NCI-H2227 (cell line): ENCODE measurements at regions not wholly inside any gene's neighbourhood (a gene's known extent, or its start where the extent isn't known, plus 50 kb on each side); places are given as distances from the start of the nearest gene placed in this dataset.

Experiments
- DNase-seq: peaks from one replicate; lab custom pipeline; 2025; ENCODE audit not compliant: unreplicated experiment; lab: John Stamatoyannopoulos, UW

DNA sequence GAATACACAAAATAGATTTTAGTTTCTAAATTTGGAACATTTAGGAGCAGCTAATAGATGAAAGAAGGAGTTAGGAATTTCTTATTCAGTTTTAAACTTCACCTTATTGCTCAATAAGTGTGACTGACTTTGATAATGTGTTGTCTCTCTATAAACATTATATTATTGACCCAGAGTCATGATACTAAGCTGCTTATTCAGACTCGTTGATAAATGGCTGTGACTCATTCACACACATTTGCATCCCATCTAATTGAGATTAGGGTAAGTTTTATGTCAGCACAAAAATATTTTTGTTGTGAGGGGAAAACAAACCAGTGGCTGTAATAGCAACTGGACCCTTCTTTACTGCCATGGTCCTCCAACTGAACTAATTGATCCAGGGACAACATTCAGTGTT is 137.6 kb downstream of the GOLIM4 start:
- no peak for DNase-seq

DNA sequence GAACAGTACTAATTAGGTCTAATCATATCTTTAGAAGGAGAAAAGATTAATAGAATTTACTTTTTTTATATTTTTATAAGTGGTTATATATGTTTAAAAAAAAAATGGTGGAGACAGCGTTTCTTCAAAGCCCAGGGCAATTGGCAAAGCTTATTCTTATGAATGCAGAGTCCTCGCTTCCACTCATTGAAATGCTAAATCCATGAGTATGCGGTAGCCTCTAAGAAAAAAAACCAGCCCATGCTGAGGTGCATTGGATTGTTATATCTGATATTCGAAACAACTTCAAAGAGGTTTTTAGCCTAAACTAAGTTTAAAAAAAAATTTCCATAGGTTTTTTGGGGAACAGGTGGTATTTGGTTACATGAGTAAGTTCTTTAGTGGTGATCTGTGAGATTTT is 142.8 kb downstream of the GOLIM4 start:
- no peak for DNase-seq

DNA sequence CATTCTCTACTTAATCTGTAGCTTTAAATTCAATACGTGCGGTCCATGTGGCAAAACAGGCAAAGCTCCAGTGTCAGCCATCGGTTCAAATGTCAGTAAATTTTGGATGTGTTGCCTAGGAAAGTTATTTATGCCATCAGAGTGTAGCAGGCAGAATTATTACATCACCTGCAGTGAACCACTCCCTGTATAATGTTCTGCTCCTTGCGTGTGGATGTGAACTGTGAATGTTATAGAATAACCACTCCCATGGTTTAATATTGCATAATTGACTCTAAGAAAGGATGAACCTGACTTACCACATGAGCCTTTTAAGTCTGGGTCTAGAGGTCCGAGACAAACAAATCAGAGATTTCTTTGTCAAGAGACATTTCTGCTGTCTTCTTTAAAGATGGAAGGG is 145.5 kb downstream of the GOLIM4 start:
- DNase-seq = no peak

DNA sequence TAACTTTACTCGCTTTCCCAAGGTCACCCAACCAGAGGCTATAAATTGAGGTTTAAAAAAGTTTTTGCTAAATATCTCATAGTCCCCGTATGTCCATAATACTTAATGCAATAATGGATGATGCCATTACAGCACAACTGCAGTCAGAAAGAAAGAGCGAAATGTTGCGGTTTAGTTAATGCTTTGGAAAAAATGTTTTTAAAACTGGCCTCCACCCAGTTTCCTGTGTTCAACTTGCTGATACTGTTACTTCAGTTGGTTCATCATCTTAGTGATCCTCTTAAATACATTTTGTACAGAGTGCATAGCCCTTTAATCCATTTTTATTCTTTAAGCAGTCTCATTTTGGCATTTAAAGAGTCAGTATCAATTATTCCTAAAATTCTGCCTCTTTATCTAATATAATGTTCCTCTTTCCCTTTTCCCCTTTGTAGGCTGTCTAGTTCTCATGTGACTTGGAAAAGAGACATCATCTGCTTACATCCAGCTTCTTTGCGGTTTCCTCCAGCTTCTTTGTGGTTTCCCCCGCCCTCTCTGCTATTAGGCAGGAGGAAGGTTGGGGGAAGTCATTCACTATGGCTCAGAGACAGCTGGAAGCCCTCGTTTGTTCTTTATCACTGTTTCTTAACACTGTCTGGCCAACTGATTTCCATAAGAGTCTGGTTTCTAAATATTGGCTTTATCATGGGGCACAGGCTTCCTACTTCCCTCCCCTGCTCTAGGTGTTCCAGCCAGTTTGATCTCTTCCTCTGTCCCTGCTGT is 154.3 kb downstream of the GOLIM4 start:
- DNase-seq = no peak

DNA sequence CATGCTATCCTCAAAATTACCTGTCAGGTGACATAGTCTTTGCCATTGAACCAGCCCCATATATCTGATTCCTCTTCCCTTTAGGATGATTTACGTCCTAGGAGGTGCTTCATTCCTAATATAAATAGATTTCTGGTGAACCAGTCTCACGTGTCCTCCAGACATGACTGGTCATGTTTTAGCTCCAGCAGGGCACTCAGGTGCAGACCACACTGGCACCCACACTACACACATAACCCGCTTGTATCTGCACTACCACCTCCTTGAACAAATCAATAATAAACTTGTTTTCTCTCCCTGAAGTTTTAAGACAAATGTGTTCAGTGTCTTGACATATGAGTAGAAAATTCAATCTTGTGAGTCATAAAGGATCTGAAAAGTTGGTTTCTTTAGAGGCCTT is 155.5 kb downstream of the GOLIM4 start:
- DNase-seq = no peak

DNA sequence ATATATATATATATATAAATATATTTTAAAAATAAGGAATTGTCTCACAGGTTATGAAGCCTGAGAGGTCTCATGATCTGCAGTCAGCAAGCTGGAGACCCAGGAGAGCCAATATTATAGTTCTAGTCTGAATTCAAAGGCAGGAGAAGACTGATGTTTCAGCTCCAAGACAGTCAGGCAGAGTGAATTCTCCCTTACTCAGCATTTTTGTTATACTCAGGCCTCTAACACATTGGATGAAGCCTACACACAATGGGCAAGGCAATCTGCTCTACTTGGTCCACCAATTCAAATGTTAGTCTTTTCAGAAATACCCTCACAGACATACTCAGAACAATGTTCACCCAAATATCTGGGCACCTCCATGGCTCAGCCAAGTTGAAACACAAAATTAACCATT is 157.2 kb downstream of the GOLIM4 start:
- DNase-seq = no peak

DNA sequence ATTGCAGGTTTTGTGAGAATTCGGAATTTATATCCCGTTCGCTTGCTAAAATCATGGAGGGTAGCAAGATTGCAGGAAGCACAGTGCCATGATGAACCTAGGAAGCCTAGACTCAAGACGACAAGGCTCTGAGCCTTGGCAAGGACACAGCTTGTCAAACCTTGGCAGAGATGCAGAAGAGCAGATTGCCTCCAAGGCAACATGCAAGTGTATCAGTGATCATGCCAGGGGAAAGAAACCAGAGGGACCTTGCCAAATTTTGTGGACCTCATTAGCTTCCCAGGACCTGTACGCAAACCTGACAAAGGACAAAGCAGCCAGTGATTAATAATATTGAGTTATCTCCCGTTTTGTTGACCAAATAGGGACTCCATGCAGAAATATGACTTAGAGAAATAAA is 159.7 kb downstream of the GOLIM4 start:
- DNase-seq = no peak

DNA sequence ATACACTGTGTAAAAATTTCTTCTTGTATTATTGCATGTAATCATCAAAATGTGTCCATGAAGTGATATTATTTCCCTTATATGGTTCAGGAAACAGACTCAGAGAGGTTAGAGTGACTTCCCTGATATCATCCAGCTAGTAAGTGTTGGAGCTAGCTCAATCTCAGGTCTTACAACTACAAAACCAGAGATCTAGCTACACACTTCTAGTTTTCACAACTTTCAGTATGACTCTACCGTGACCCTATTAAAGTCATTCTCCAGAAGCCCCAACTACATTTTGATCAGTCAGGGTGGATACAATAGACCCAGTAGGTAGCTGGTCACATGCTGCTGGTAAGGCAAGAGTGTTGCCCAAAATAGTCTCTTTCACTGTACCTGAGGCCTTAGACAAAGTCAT is 165.3 kb downstream of the GOLIM4 start:
- no peak for DNase-seq

DNA sequence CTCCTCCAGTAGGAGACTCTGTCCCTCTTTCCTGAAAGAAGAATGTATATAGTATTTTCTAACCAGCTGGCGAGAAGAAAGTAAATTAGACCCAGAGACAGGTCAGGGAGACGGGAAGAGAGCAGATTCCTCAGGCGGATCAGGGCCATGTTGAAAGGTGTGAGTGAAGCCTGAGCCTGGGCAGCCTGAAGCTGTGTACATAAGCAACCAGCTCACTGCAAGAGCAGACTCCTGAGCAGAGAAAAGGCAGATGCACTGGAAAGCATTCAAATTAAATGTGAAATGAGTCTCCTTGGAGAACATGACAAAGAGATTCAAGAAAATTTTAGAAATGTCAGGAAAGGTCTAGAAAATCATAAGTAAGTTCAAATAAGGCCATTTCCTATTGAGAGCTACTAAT is 165.8 kb downstream of the GOLIM4 start:
- no peak for DNase-seq

DNA sequence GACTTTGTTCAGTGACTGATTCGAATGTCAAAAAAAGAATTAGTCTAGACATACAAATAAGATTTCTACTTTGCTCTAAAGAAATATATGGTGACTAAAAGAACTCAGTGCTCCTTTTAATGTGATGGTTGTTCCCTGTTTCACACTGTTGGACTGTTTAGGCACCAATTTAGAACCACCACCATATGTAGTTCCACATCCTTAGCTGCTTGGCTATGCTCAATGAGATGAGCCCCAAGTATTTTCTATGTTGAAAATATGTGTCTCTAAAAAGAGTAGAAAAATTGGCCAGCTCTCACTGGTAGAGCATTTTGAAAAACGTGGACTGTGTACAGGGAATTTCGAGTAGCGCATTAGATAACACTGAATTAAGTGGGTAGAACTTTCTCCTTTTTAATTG is 167.3 kb downstream of the GOLIM4 start:
- DNase-seq = no peak

DNA sequence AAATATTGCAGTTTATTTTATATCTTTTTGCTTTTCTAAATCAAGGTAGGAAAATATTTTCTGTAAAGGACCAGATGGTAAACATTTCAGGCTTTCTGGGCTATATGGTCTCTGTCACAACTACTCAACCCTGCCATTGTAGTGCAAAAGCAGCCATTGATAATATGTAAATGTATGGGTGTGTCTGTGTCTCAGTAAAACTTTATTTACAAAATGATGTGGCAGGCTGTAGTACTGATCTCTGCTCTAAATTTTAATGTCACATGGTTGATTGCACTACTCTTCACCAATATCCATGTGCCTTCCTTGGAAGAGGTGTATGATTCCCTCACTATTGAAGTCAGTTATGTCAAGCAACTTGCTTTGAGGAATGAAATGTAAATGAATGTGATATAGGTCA is 175.0 kb downstream of the GOLIM4 start:
- no peak for DNase-seq

DNA sequence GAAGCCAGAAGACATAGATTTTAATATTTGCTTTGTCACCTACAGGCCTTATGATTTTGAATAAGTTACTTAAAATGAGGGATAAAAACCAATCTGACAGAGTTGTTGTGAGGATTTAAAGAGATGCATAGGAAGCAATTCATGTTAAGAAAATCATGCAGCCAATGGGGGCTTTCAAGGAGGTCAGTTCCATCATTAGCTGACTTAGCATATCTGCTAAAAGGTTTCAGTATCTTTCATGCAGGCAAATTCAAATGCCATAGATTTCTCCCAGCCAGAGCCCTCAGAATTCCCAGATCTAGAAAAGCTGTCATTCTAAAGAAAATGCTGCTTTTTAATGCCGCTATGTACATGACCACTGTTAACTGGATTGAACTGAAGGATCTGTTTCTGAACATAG is 176.1 kb downstream of the GOLIM4 start:
- DNase-seq = no peak

DNA sequence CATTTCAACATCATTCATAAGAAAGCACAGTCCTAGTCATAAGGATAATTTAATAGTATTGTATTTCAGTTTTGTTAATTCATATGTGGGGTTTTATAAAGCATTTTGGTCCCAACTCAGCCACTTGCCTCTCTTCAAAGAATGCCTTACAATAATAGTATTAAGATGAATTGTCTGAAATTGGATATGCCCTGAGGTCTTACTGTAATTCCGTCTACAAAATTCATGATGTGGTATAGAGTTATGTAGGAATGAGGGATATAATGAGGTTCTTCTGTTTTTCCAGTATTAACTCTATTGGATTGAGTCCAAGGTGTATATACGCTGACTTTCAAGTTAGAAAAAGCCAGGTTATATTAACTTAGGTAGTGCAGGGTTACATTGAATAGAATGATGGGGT is 177.0 kb downstream of the GOLIM4 start:
- no peak for DNase-seq

DNA sequence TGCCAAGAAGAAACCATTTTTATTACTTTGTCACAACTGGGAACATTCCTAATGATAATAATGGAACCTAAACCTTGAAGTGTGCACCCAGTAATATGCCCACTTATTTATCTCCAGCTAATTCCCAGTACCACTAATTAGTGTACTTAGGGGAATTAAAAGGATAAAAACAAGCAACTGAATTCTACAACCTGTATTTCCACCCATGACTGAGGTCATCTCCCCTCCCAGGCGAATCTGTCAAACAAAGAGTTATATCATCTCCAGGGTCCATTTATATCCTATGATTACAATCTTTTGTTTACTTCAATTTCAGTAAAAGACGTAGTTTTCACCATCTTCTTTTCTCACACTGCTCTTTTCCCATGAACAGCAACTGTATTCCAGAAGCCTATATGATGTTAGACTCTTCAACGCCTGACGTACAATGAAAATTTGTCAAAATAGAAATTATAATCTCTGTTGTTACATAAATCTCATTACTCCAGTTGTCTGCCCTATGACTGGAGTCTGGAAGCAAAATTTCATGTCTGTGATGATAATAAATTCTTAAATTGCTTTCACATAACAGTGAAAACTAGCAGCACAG is 177.6 kb downstream of the GOLIM4 start:
- DNase-seq = no peak

DNA sequence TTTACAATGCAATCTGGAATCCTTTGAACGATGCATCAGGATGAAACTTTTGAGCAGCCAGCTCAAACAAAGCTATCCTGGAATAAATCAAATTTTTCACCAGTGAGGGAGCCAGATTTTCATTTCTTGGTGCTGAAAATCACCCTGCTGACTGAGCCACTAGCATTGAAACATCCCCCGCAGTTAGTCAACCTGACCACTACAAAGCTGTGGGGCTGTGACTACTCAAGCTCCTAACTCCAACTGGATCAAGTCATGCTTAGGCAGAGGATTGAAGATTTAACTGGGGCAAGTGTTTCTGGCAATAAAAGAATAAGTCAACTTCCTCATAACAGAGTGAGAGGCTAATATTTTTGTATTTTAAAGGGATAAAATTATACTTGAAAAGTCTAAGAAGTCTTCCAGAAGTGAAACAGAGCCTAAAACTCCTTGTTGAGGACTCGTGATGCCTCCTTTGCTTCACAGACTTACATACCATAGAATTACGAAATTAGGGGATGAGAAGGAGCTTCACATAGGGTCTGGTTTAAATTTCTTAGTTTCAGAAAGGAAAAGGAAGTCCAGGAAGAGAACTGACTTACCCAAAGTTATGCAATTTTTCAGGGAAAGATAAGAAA is 177.8 kb downstream of the SERPINI1 start:
- no peak for DNase-seq

DNA sequence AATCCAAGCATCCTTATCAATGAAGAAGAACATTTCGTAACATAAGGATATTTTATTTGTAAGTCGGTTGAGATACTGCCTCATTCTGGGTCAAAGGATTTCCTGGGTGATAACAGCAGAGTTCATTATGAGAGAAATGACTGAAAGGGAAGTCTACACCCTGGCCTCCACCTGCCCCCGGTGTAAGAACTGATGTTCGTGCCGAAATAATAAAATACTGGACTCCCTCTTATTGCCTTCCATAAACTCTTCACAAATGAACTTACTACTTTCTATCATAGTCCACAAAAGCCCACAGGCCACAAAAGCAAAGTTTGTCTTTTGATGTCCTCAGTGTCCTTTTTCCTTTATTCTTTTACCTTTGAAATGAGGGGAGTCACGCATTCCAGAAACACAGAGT is 174.4 kb downstream of the SERPINI1 start:
- DNase-seq = no peak

DNA sequence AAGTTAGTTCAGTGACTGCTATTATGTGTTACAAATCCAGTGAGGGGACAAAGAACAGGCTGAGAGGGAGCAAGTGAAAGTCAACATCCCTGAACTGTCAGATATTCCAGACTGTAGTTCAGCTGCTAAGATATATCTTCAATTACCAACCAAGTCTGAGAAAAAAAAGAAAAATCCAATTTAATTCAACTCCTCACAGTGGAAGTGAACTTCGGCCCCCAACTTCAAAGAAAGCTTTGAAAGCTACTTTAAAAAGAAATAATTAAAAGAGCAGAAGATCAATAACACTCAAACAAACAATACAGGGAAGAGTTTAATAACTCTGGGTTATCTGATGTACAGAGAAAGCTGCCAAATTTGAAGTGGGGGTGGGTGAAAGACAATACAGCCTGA is 174.0 kb downstream of the SERPINI1 start:
- no peak for DNase-seq

DNA sequence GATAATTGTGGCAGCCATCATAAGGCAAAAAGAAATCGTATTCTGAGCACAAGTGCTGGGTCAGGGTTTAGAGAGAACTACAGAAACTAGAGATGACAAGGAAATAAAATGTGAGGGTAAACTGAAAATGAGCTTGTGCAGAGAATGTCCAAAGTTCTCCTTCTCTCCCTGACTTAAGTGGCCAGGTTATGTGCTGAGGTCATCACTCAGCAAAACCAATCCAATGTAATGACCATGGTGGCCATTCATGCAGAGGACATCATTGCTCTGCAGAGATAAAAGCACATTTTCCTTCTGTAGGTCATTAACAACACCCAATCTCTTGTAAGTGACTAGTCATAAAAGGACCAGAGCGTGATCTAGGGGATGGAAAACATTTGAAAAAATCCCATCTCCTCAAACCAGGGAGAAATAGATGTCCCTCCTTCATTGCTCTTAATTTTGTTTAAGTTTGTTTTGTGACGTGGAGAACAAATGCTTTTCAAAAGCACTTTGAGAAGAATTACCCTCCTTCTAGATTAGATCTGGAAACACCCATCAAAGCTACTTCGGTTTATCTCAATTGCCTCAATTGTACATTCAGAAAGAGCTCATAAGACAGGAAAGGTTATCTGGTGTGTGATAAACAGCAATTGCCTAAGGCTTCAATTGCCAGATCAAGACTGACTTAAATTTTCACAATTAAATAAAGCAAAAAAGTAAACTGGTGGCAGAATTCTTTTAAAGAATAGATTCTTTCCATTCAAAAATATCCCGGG is 173.4 kb downstream of the SERPINI1 start:
- no peak for DNase-seq

DNA sequence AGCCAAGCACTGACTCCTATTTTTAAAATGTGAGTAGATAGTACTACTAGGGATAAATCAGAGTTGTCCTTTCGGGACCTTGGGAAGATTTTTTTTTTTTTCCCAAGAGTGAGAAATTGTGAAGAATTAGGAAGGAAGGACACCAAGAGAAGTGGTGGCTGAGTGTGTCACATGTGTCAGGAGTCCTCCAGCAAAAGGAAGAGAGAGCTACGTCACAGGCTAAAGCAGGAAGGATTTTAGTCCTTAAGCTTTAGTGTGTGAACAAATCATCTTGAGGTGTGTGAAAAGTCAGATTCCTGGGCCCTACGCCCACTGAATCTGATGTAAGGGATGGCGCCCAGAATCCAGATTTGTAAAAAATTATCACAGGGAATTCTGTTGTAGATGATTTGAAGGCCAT is 172.7 kb downstream of the SERPINI1 start:
- no peak for DNase-seq

DNA sequence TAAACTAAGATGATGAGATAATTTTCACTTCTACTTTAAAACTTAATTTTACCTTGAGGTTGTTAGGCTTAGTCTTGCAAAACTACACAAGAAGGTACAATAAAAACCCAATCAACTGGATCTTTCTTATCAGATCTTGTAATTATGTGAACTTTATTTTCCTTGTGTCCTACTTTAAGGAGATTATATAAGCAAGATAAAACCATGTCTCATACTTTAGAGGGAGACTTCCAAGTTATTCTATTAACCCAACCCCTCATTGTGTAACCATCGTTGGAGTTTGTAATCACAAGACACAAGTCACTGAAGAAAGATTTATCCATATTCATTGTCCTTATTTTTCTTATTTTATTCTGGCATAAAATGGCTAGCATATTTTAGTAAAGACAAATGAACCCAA is 165.6 kb downstream of the SERPINI1 start:
- no peak for DNase-seq

DNA sequence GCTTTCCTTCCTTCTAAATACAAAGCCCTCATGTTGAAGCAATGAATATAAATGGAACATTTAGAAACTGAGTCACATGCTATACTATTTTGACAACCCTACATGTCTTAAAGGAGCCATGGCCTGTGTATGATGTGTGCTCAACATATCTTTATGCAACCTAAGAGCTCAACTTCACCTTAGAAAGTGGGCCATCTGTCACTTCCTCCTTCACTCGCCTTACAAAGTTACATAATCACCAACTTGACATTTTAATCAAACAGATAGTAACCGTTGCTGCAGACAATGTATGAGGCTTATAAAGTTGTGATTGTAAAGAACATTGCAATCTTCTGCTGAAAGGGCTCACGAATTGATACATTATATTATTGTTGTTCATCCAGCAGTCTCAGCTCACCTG is 163.6 kb downstream of the SERPINI1 start:
- no peak for DNase-seq

DNA sequence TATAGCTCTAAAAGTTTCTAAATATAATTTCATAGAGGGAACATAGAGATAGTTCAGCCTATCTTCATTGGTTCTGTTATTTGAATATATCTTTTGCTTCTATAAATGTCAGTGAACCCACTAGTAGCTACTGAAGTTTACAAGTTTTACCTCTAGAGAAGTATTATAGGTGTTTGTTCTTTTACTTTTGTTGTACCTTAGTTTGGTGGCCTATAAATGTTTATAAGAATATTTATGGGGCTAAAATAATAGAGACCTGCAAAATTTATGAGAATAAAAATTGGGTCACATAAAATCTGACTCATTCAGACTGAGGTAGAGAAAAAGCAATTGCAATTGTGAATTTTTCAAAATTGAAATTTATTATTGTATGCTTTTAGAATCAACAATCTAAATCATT is 162.6 kb downstream of the SERPINI1 start:
- DNase-seq = no peak
